ENCODE measurements at regions not wholly inside any gene's neighbourhood (a gene's known extent, or its start where the extent isn't known, plus 50 kb on each side); places are given as distances from the start of the nearest gene placed in this dataset.

- no peaks in the 10 kb centered on the region for H3K4me1 Mint-ChIP-seq (ENCODE audit: low read depth in 2 of 2)
- H3K4me3 Mint-ChIP-seq = no peak overlapping the region
- H3K27me3 Mint-ChIP-seq = peaks cover 14 to 34% of the 10 kb centered on the region in 2 donors
- no peak for DNase-seq (ENCODE audit: low spot score)
- H3K36me3 Mint-ChIP-seq = no peaks in the 10 kb centered on the region
- no peak for ATAC-seq
- no peaks in the 10 kb centered on the region for H3K9me3 Mint-ChIP-seq
- no peak overlapping the region for H3K27ac Mint-ChIP-seq
These were observed 195.8 kb upstream of the TNP1 start for GRCh38 chr2:217055624-217056023.

GRCh38 chr2:217054791-217055190 is 194.9 kb upstream of the TNP1 start:
- DNase-seq (ENCODE audit: low spot score) (no peak), ATAC-seq (no peak)
- Mint-ChIP-seq H3K4me1 (ENCODE audit: low read depth in 2 of 2) (no peaks in the 10 kb centered on the region), H3K9me3 (no peaks in the 10 kb centered on the region), H3K27ac (no peak overlapping the region), H3K36me3 (no peaks in the 10 kb centered on the region), H3K27me3 (peaks cover 19 to 32% of the 10 kb centered on the region in 2 donors), H3K4me3 (no peak overlapping the region)

- no peak overlapping the region for H3K27ac Mint-ChIP-seq
- no peak overlapping the region for H3K4me3 Mint-ChIP-seq
- DNase-seq (ENCODE audit: low spot score) (no peak), ATAC-seq (no peak)
- no peaks in the 10 kb centered on the region for H3K4me1 Mint-ChIP-seq (ENCODE audit: low read depth in 2 of 2)
- H3K27me3 Mint-ChIP-seq = peaks cover 29 to 31% of the 10 kb centered on the region in 2 donors
- H3K36me3 Mint-ChIP-seq = no peaks in the 10 kb centered on the region
- no peaks in the 10 kb centered on the region for H3K9me3 Mint-ChIP-seq
These were observed 193.2 kb upstream of the TNP1 start for GRCh38 chr2:217052856-217053577.

DNA sequence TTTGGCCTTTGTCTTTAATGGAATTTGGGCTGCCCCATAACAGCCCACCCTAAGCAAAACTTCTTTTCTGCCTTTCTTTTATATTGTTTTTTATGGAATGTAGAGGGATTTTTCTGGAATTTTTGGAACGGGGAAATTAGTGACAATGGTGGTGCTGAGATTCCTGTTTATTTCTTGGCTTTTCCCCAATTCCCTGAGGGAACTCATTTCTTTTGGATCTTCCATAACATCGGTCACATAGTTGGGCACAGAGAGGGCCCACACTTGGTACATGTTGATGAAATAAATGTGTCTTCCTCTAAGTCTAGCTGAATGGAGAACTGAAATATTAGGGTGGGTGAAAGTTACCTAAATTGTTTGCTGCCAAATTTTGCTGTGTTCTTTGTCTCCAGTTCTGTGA is 191.6 kb upstream of the TNP1 start:
- Mint-ChIP-seq H3K4me3 (no peak overlapping the region), H3K27ac (no peak overlapping the region), H3K9me3 (no peaks in the 10 kb centered on the region), H3K27me3 (peaks cover 29 to 33% of the 10 kb centered on the region in 2 donors), H3K36me3 (no peaks in the 10 kb centered on the region), H3K4me1 (ENCODE audit: low read depth in 2 of 2) (no peaks in the 10 kb centered on the region)
- ATAC-seq = no peak
- DNase-seq (ENCODE audit: low spot score) = no peak

DNA sequence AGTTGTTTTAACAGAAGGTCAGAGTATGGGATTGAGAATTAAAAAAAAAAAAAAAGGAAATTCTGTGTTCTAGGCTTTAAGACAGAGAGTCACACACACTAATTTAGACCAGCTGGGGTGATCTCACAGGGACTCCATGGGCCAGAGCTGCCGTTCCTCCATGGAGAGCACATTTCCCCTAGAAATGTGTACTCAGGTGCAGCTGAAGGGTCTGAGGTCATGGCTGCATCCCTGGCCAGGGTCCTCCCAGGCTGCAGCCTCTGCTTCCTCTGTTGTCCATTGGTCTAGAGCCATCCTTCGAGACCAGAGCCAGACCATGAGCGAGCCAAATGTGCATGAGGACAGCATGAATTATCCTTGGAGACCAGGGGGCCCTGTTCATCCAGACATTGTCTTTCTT is 190.1 kb upstream of the TNP1 start:
- Mint-ChIP-seq H3K27ac (peak overlapping the region in 1 of 2 donors; percentile 49), H3K27me3 (peaks cover 29 to 36% of the 10 kb centered on the region in 2 donors), H3K4me1 (ENCODE audit: low read depth in 2 of 2) (no peaks in the 10 kb centered on the region), H3K36me3 (no peaks in the 10 kb centered on the region), H3K4me3 (no peak overlapping the region), H3K9me3 (no peaks in the 10 kb centered on the region)
- DNase-seq (ENCODE audit: low spot score) (no peak), ATAC-seq (no peak)

GRCh38 chr2:217049422-217049821 is 189.6 kb upstream of the TNP1 start:
- H3K36me3 Mint-ChIP-seq = no peaks in the 10 kb centered on the region
- no peaks in the 10 kb centered on the region for H3K4me1 Mint-ChIP-seq (ENCODE audit: low read depth in 2 of 2)
- DNase-seq (ENCODE audit: low spot score) (no peak), ATAC-seq (no peak)
- H3K27ac Mint-ChIP-seq = peak overlapping the region in 1 of 2 donors; percentile 49
- peaks cover 33 to 41% of the 10 kb centered on the region in 2 donors for H3K27me3 Mint-ChIP-seq
- no peaks in the 10 kb centered on the region for H3K9me3 Mint-ChIP-seq
- no peak overlapping the region for H3K4me3 Mint-ChIP-seq

DNA sequence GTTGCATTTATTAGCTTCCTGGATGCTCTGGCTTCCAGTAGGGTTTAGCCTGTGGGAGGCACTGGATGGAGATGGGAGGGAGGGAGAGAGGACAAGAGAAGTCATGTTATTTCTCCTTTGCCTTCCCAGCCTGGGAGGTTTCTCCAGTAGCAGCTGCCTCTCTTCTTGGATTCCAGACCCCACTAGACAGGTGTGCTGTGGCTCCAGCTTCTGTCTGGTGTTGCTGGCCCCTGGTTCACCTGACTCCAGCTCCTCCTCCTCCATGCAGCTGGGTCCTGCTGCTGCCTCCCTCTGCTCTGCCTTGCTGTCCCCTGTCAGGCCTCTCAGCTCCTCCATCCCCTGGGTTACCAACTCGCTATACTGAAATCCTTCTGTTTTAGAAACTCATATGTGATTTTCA is 188.9 kb upstream of the TNP1 start:
- no peak for ATAC-seq
- no peaks in the 10 kb centered on the region for H3K9me3 Mint-ChIP-seq
- no peak overlapping the region for H3K4me3 Mint-ChIP-seq
- H3K27me3 Mint-ChIP-seq = peaks cover 32 to 45% of the 10 kb centered on the region in 2 donors
- no peaks in the 10 kb centered on the region for H3K4me1 Mint-ChIP-seq (ENCODE audit: low read depth in 2 of 2)
- H3K36me3 Mint-ChIP-seq = no peaks in the 10 kb centered on the region
- no peak overlapping the region for H3K27ac Mint-ChIP-seq
- DNase-seq (ENCODE audit: low spot score) = no peak

DNA sequence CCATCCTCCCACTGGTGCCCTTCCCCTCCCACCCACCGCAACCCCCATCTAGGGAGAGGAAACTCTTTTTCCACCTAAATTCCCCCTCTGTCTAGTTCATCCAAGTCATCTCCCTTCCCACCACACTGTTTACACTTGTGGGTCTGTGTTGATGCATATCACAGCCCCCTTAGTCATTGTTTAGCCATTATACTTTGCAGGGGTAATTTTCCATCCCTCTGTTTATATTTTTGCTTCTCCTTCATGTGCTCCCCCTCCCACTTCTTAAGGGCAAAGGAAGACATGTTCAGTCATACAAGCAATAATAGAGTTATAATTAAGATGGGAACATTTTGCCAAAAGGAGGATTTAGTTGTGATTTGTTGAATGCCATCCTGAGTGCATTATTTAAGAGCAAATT is 187.8 kb upstream of the TNP1 start:
- peaks cover 25 to 45% of the 10 kb centered on the region in 2 donors for H3K27me3 Mint-ChIP-seq
- H3K36me3 Mint-ChIP-seq = no peaks in the 10 kb centered on the region
- H3K27ac Mint-ChIP-seq = peak overlapping the region in 1 of 2 donors; percentile 15
- no peak for DNase-seq (ENCODE audit: low spot score)
- H3K9me3 Mint-ChIP-seq = no peaks in the 10 kb centered on the region
- H3K4me3 Mint-ChIP-seq = no peak overlapping the region
- no peak for ATAC-seq
- no peaks in the 10 kb centered on the region for H3K4me1 Mint-ChIP-seq (ENCODE audit: low read depth in 2 of 2)

- H3K9me3 Mint-ChIP-seq = no peaks in the 10 kb centered on the region
- peak overlapping the region in 1 of 2 donors; percentile 15 for H3K27ac Mint-ChIP-seq
- no peak for DNase-seq (ENCODE audit: low spot score)
- no peak for ATAC-seq
- H3K36me3 Mint-ChIP-seq = peaks cover under 1% of the 10 kb centered on the region
- H3K27me3 Mint-ChIP-seq = peaks cover 25 to 49% of the 10 kb centered on the region in 2 donors
- no peaks in the 10 kb centered on the region for H3K4me1 Mint-ChIP-seq (ENCODE audit: low read depth in 2 of 2)
- no peak overlapping the region for H3K4me3 Mint-ChIP-seq
These were observed 187.3 kb upstream of the TNP1 start for GRCh38 chr2:217047209-217047608.

GRCh38 chr2:217045700-217046475 is 186.0 kb upstream of the TNP1 start:
- no peak overlapping the region for H3K4me3 Mint-ChIP-seq
- H3K4me1 Mint-ChIP-seq (ENCODE audit: low read depth in 2 of 2) = no peaks in the 10 kb centered on the region
- peaks cover 28 to 56% of the 10 kb centered on the region in 2 donors for H3K27me3 Mint-ChIP-seq
- no peak for DNase-seq (ENCODE audit: low spot score)
- H3K9me3 Mint-ChIP-seq = no peaks in the 10 kb centered on the region
- no peak overlapping the region for H3K27ac Mint-ChIP-seq
- no peak for ATAC-seq
- peaks cover 7% of the 10 kb centered on the region for H3K36me3 Mint-ChIP-seq

GRCh38 chr2:217040099-217040498 is 180.2 kb upstream of the TNP1 start:
- peaks cover 7% of the 10 kb centered on the region for H3K36me3 Mint-ChIP-seq
- DNase-seq (ENCODE audit: low spot score) (no peak), ATAC-seq (no peak)
- no peak overlapping the region for H3K4me3 Mint-ChIP-seq
- no peak overlapping the region for H3K27ac Mint-ChIP-seq
- no peaks in the 10 kb centered on the region for H3K9me3 Mint-ChIP-seq
- peaks cover 11 to 23% of the 10 kb centered on the region in 2 donors for H3K27me3 Mint-ChIP-seq
- no peaks in the 10 kb centered on the region for H3K4me1 Mint-ChIP-seq (ENCODE audit: low read depth in 2 of 2)

GRCh38 chr2:217038001-217038400 is 178.1 kb upstream of the TNP1 start:
- H3K27ac Mint-ChIP-seq = no peak overlapping the region
- peaks cover 7% of the 10 kb centered on the region for H3K36me3 Mint-ChIP-seq
- no peak overlapping the region for H3K4me3 Mint-ChIP-seq
- ATAC-seq (no peak), DNase-seq (ENCODE audit: low spot score) (no peak)
- H3K9me3 Mint-ChIP-seq = no peaks in the 10 kb centered on the region
- no peaks in the 10 kb centered on the region for H3K4me1 Mint-ChIP-seq (ENCODE audit: low read depth in 2 of 2)
- H3K27me3 Mint-ChIP-seq = peaks cover 11 to 12% of the 10 kb centered on the region in 2 donors

DNA sequence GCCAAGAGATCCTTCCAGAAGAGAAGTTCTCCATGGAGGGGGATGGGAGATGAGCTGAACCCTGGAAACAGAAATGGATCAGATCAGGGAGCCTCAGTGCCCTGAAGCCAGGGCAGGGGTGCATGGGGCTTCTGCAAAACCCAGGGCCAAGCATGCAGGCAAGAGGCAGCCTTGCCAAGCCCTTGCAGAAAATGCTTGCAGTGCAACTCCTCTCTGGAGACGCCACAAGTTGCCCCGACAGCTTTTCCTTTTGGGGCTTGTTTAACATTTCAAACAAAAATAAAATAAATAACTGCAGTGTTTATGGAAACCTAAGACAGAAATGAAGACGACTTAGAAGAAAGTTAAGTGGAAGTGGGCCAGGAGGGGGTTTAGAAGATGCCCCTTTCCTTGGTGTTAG is 177.5 kb upstream of the TNP1 start:
- peaks cover 10 to 11% of the 10 kb centered on the region in 2 donors for H3K27me3 Mint-ChIP-seq
- no peaks in the 10 kb centered on the region for H3K4me1 Mint-ChIP-seq (ENCODE audit: low read depth in 2 of 2)
- H3K4me3 Mint-ChIP-seq = no peak overlapping the region
- DNase-seq (ENCODE audit: low spot score) = no peak
- no peaks in the 10 kb centered on the region for H3K9me3 Mint-ChIP-seq
- H3K27ac Mint-ChIP-seq = no peak overlapping the region
- ATAC-seq = no peak
- H3K36me3 Mint-ChIP-seq = peaks cover 7% of the 10 kb centered on the region

GRCh38 chr2:217035967-217036366 is 176.1 kb upstream of the TNP1 start:
- DNase-seq (ENCODE audit: low spot score) (no peak), ATAC-seq (peak in 1 of 2 donors; percentile 26)
- Mint-ChIP-seq H3K4me1 (ENCODE audit: low read depth in 2 of 2) (no peaks in the 10 kb centered on the region), H3K27me3 (peaks cover 11 to 13% of the 10 kb centered on the region in 2 donors), H3K4me3 (no peak overlapping the region), H3K27ac (no peak overlapping the region), H3K36me3 (no peaks in the 10 kb centered on the region), H3K9me3 (no peaks in the 10 kb centered on the region)
